Astrocyte of the spinal cord (primary cell): ENCODE measurements at regions not wholly inside any gene's neighbourhood (a gene's known extent, or its start where the extent isn't known, plus 50 kb on each side); places are given as distances from the start of the nearest gene placed in this dataset.

ENCODE experiments used
- DNase-seq: peaks from one replicate; pipeline ENCODE4 v3.0.0; 2011; ENCODE audit warnings: low read depth, low spot score
- H3K4me3 ChIP-seq: 2 replicates; pipeline ENCODE4 v1.5.1; 2011; ENCODE audit warnings: low read depth, mild to moderate bottlenecking, low read length, moderate library complexity
- in situ Hi-C: cut with HindIII; loops from 2 replicates; pipeline ENCODE4 v1.10.0; 2017; ENCODE audit warnings: low sequenced_read_pairs
- TF ChIP-seq, protein P1 (sequence below): IDR thresholded peaks from 2 replicates; pipeline ENCODE4 v1.5.1; 2012; ENCODE audit warnings: low read depth, mild to moderate bottlenecking, low read length, inconsistent platforms

DNA sequence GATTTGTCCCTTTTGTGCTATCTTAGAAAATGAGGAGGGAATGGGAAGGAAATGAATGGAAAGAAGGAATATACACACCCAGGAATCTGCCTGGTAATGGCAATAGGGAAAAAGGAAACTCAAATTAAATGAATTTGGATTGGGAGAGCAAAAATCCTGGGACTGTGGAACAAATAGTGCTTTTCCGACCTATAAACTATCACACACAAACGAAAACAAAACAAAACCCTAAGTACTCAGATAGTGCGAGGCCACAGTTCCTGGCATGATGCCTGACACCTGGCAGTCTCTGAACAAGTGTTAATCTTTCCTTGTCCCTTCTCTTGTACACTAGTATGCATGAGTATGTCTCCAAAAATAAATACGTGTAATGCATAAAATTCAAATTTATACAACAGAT, 319.8 kb upstream of the SPAG17 start:
- no peak for DNase-seq
- TF ChIP-seq, protein P1, sequence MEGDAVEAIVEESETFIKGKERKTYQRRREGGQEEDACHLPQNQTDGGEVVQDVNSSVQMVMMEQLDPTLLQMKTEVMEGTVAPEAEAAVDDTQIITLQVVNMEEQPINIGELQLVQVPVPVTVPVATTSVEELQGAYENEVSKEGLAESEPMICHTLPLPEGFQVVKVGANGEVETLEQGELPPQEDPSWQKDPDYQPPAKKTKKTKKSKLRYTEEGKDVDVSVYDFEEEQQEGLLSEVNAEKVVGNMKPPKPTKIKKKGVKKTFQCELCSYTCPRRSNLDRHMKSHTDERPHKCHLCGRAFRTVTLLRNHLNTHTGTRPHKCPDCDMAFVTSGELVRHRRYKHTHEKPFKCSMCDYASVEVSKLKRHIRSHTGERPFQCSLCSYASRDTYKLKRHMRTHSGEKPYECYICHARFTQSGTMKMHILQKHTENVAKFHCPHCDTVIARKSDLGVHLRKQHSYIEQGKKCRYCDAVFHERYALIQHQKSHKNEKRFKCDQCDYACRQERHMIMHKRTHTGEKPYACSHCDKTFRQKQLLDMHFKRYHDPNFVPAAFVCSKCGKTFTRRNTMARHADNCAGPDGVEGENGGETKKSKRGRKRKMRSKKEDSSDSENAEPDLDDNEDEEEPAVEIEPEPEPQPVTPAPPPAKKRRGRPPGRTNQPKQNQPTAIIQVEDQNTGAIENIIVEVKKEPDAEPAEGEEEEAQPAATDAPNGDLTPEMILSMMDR = no peak
- no peak overlapping the region for H3K4me3 ChIP-seq
- in situ Hi-C loops = no loop called here

DNA sequence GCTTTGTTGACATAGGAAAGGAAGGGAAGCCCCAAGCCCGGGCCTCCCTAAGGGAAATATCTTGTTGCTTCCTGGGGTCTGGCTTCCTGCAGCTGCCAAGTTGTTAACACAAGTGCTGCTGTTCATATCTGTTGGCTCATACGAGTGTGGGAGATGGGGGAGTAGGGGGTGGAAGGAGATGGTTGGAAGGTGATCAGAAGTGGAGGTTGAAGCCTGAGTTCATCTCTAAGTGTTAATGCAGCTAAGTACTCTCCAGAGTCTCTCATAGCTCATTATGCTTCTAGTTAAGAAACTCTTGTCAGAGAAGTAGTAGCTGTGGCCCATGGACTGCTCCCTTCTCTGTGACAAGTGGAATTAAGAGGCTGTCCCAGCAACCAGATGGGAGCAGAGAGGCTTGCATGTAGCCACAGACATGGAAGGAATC, 319.2 kb upstream of the SPAG17 start:
- DNase-seq = no peak
- in situ Hi-C loops = no loop called here
- no peak overlapping the region for H3K4me3 ChIP-seq
- TF ChIP-seq, protein P1 = no peak

DNA sequence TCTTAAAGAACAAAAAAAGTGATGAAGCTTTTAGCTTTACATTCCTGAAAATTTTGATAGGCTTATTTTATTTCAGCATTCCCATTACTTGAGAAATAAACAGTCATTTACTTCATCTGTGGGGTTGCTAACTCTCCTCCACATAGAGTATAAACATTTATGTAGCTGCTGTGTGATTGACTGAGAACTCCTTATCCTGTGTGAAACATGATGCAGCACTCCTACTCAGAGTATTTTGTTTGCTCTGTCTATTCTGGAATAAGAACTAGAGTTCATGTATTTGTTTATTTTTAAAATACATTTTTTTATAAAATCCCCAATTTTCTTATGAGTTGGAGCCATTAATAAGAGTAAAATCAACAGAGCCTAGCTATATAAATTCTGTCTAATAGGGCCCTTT, 318.7 kb upstream of the SPAG17 start:
- TF ChIP-seq, protein P1 = no peak
- no peak overlapping the region for H3K4me3 ChIP-seq
- no peak for DNase-seq
- in situ Hi-C loops = no loop called here

DNA sequence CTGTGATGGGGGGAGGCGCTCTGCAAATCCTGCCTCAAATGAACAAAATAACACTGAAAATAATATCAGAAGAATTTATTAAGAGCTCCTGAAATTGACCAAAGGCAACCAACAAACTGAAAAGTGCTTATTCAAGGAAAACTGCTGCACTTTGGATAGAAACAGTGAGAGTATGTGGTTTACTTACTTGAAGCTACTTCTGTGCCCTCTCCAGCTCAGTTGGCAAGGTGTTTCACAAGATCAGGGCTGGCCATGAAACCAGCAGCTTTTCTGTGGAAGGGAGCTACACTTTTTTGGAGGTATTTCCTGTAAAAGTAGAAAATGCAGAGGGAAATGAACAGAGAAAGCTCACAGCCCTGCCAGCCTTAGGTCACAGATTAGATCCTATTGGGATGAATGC, 310.0 kb upstream of the SPAG17 start:
- in situ Hi-C loops = no loop called here

DNA sequence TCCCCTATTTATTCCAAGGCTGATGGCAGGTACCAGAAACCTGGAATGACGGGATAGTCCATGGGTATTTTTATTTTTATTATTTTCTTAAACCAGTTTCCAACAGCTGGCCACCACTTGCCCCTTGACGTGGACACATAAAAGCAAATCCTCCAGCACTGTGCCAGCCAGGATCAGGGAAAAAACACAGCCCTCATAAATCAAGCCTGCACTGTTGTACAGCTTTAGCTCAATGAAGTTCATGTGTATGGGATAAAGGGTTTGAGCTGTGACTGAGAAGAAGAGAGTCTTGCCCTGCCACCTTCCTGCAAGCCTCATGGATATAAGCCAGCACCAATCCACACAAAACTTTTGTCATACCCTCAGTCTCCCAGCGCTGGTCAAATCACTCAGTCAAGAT, 303.8 kb upstream of the SPAG17 start:
- in situ Hi-C loops = no loop called here
- H3K4me3 ChIP-seq = no peak overlapping the region
- TF ChIP-seq, protein P1 = no peak
- DNase-seq = no peak

More for the DNA sequence above, 310.0 kb upstream of the SPAG17 start:
- TF ChIP-seq, protein P1 = no peak
- H3K4me3 ChIP-seq = no peak overlapping the region
- no peak for DNase-seq

DNA sequence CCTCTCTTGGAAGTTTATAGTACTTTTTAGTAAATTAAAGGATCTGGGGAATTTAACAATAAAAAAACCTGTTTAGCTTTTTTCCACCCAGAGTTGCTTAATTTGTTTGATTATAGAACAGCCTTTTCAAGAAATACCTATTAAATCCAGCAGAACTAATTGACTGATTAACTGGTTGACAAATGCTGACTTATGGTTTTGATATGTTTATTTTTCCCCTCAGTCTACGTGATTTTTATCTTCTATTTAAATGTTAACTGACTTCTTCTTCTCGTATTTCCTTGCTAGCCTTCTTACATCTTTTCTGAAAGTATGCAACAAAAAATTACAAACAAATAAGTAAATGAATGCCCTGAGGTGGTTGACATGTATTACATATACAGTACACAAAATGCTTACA, 302.9 kb upstream of the SPAG17 start:
- H3K4me3 ChIP-seq = no peak overlapping the region
- DNase-seq = no peak
- TF ChIP-seq, protein P1 = no peak
- in situ Hi-C loops = no loop called here

DNA sequence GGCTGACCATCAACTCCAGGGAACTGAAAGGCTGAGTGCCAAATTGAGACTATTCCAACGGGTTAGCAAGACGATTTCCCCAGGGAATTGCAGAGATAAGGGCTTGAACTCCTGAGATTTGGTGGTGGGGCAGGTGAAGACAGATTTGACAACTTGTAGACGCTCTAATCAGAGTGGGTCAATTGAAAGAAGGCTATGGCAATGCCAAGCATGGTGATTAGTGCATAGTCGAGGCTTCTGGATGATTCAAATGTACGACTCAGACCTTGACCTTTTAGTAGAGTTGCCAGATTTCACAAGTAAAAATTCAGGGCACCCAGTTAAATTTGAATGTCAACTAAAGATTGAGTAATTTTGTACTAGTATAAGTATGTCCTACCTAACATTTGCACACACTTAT, 302.1 kb upstream of the SPAG17 start:
- DNase-seq = no peak
- in situ Hi-C loops = no loop called here
- TF ChIP-seq, protein P1 = no peak
- no peak overlapping the region for H3K4me3 ChIP-seq
